Upper lobe of left lung (tissue), 4 donors: ENCODE measurements at regions not wholly inside any gene's neighbourhood (a gene's known extent, or its start where the extent isn't known, plus 50 kb on each side); places are given as distances from the start of the nearest gene placed in this dataset.

Experiments
- CTCF ChIP-seq, 6 experiments: fragments of 450-650 bp in 4 of 6; fragments of 200-600 bp in 2 of 6; sonication (generic) in 2 of 6; IDR thresholded peaks; one replicate each; pipeline ENCODE4 v1.5.1; 2016 to 2019; ENCODE audit warnings: antibody characterized with exemption in 6 of 6
- POLR2A ChIP-seq, 4 donors: fragments of 450-650 bp; IDR thresholded peaks; one replicate each; pipeline ENCODE4 v1.5.1; 2016 to 2017; ENCODE audit warnings: antibody characterized with exemption in 4 of 4, mild to moderate bottlenecking in 2 of 4

GRCh38 chr13:27006519-27007161 lies 165.0 kb downstream of the USP12 start:
- TF ChIP-seq CTCF (IDR thresholded peaks at IDR 0.05) = no peak
- TF ChIP-seq POLR2A (IDR thresholded peaks at IDR 0.05) = no peak
